HFF-Myc (cell line): ENCODE measurements at regions not wholly inside any gene's neighbourhood (a gene's known extent, or its start where the extent isn't known, plus 50 kb on each side); places are given as distances from the start of the nearest gene placed in this dataset.

ENCODE experiments used
- DNase-seq: peaks from one replicate; pipeline ENCODE4 v3.0.0-alpha.2; 2011; ENCODE audit warnings: low read depth; ENCODE audit errors: extremely low read depth
- H3K4me3 ChIP-seq: replicated peaks from 2 replicates; pipeline ENCODE4 v1.5.1; 2011; ENCODE audit warnings: low read depth, mild to moderate bottlenecking, control low read depth, low read length
- TF ChIP-seq, protein P1 (sequence below): IDR thresholded peaks from 2 replicates; pipeline ENCODE4 v1.5.1; 2012; ENCODE audit warnings: mild to moderate bottlenecking, low read depth, low read length, control low read depth; ENCODE audit errors: missing control alignments

DNA sequence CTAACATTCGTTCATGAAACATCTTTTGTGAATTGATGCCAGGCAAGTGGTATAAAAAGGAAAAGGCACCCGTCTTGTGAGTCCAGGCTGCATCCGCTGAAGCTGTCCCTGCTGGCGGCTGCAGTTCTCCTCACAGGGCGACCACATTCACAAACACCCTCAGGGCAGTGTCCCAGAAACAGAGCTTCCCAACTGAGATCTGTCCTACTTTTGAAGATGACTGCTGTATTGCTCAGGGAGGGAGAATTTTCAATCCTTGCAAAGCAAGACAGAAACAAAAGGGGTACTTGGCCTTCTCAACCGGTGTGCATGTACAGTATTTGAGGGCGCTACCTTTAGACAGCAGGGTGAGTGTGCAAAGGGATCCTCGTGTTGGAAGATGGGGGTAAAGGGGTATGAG is 316.1 kb downstream of the GADD45G start:
- no peak overlapping the region for H3K4me3 ChIP-seq
- TF ChIP-seq, protein P1, sequence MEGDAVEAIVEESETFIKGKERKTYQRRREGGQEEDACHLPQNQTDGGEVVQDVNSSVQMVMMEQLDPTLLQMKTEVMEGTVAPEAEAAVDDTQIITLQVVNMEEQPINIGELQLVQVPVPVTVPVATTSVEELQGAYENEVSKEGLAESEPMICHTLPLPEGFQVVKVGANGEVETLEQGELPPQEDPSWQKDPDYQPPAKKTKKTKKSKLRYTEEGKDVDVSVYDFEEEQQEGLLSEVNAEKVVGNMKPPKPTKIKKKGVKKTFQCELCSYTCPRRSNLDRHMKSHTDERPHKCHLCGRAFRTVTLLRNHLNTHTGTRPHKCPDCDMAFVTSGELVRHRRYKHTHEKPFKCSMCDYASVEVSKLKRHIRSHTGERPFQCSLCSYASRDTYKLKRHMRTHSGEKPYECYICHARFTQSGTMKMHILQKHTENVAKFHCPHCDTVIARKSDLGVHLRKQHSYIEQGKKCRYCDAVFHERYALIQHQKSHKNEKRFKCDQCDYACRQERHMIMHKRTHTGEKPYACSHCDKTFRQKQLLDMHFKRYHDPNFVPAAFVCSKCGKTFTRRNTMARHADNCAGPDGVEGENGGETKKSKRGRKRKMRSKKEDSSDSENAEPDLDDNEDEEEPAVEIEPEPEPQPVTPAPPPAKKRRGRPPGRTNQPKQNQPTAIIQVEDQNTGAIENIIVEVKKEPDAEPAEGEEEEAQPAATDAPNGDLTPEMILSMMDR = no peak
- no peak for DNase-seq

DNA sequence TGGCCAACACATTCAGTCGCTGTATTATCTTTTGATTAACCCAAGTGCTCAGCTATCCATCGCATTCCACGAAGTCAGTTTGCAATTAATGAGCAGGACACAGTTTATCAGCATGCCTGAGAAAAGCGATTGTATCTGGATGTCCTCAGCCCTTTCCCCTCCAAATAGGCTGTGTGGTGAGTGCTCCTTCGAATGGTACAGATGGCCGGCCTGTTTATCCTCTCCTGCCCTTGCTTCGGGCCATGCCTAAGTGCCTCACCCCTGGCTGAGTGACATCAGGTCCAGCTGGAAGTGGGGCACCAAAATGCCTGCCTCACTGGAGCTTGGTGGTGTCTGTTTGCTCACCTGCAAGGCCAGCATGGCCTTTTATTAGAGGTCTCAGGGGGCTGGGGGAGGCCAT is 317.3 kb downstream of the GADD45G start:
- no peak overlapping the region for H3K4me3 ChIP-seq
- DNase-seq = no peak
- TF ChIP-seq, protein P1 = no peak

DNA sequence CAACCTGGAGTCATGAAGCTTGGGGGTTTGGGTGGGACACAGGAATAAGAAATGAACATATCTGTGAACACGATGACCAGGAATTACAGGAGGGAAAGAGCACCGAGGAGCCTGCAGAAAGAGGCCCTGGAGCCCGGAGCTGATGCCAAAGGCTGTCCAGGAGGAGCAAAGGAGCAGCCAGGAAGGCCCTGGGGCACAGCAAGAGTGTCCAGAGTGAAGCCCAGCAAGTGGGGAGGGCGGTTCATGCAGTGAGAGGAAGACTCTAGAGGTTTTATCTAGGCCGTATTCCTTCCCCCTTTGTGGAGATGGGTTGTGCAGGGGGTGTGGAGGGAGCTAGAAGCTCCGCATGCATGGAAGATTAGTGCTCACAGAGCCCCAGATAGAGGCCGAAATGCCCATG is 318.4 kb downstream of the GADD45G start:
- H3K4me3 ChIP-seq = no peak overlapping the region
- TF ChIP-seq, protein P1 = no peak
- DNase-seq = no peak

DNA sequence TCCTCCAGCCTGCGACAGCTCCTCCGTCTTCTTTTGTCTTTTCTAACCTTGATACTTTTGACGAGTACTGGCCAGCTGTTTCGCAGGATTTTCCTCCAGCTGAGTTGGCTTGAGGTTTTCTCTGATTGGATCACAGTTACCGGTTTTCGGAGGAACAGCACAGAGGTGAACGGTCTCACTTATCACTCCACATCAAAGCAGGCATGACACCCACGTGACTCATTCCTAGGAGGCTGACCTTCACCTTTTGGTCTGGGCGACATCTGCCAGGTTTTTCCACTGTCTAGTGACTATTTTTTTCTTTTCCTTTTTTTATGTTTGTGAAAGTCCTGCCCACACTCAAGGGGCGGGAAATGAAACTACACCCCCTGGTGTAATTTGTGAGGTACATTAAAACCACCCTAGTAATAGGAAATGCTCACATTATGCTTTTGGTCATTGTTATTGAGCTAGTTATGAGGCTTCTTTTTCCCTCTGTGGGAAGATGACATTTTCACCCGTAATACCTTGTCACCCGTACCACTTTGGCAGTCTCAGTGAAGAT is 319.2 kb downstream of the GADD45G start:
- no peak for DNase-seq

DNA sequence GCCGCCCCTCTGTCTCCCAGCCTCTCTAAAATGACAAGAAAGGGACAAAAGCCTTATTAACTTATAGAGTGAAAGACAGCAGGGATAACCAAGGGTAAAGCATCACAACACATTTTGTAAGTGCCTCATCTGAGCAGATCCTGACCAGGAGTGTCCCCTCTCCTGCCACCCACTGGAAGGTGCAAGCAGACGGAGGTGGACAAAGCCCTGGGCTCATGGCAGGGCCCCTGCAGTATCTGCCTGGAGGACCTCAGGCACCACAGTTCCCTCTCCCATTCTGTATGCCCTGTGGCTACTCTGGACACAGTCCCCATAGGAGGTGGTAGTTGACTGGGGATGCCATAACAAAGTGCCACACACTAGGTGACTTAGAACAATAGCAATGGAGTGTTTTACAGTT is 319.8 kb downstream of the GADD45G start:
- TF ChIP-seq, protein P1 = no peak
- DNase-seq = no peak
- H3K4me3 ChIP-seq = no peak overlapping the region

More for the DNA sequence above, 319.2 kb downstream of the GADD45G start:
- TF ChIP-seq, protein P1 = no peak
- H3K4me3 ChIP-seq = no peak overlapping the region

DNA sequence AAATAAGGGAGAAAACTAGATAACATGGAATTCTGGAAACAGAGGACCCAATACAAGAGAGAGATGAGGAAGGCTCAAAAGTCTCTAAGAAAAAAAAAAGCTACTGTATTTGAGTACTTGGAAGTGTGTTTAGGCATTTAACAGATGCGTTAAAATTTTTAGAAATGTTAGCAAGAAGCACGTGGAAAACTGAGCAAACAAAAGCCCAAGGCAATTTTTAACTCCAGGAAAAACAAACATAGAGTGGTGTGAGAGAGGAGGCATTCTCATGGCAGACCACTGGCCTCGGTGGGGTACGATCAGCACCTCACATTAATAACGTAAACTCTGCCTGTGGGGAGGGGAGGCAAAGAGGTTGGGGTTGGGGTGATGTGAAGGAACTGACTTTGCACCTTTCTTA is 321.4 kb downstream of the GADD45G start:
- no peak for DNase-seq
- TF ChIP-seq, protein P1 = no peak

DNA sequence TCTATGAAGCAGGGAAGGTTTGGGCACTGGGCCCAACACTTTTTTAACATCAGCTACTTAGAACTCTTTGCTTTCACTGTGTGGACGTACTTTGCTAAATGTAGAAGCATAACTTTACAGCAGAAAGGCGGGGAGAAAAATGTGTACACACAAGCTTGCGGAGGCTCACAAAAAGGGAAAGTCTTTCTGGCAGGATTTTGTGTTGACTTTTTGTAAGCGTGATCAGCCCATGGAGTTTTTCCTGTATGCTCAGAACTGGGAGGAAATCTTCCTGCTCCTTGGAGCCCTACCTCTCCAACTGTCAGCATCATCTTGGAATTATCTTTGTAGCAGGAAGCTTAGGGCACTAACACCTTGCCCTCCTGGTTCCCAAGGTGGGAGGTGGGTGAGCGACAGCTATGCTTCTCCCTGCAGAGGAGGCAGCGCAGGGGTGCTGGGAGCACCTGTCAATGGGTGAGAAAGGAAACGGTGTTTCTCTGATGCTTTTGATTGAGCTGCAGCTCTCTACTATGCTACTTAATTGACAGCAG is 321.9 kb downstream of the GADD45G start:
- no peak overlapping the region for H3K4me3 ChIP-seq
- TF ChIP-seq, protein P1 = no peak
- DNase-seq = no peak

More for the DNA sequence above, 321.4 kb downstream of the GADD45G start:
- H3K4me3 ChIP-seq = no peak overlapping the region
